HG03442 (cell line): ENCODE measurements at regions not wholly inside any gene's neighbourhood (a gene's known extent, or its start where the extent isn't known, plus 50 kb on each side); places are given as distances from the start of the nearest gene placed in this dataset.
"Not testable (repeated sequence)": the region's sequence is repeated elsewhere in the genome, so short reads cannot be mapped to it uniquely, and the experiment has no call there.

Experiments used
- ATAC-seq: cut with Tn5 transposase; IDR thresholded peaks from one replicate; pipeline ENCODE4 v1.9.1; 2021; ENCODE audit warnings: mild to moderate bottlenecking, moderate library complexity; ENCODE audit not compliant: unreplicated experiment

DNA sequence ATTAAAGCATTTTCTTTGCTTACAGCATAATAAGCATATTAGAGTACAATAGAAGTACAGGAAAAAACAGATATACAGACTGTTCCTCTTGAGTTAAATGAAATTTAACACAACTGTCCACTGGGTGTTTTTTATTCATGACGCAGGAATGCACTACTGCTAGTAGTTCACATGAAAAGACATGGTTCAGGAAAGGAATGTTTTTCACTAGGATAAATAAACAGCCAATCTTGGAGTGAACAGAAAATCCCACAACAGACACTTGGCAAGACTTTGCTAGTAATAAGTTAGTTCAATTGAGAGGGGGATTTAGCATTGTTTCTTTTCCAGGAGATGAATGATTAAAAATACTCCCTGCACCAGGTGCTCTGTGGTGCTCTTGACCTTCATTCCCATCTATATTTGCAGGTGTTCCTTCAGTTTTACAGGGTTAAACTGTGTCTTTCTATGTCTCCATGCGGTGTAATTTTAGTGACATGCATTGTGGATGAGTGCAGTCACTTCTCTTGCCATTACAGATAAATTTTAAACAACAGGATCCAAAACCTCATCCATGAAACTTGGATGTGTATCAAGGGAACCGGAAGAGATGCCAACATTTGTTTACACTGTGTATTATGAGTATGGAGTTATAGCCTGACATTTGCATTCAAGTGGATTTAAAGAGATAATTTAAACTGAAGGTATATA lies 796.6 kb downstream of the DSC3 start:
- ATAC-seq: no peak

DNA sequence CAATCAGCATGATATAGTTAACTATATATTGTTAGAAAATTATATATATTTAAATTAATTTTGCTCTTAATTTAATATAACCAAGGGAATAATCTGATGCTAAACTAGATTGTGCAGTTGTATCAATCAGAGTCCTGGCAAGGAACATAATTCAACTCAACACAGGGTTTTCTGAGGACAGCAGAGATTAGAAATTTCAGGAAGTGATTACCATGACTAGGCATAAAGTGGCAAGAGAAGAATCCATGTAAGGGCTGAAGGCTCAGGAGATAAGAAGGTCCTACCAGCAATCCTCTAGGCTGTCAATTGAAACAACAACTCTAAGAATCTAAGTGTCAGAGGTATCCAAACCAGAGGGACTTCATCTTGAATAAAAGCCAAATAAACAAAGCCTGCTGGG lies 807.8 kb downstream of the DSC3 start:
- ATAC-seq: no peak

DNA sequence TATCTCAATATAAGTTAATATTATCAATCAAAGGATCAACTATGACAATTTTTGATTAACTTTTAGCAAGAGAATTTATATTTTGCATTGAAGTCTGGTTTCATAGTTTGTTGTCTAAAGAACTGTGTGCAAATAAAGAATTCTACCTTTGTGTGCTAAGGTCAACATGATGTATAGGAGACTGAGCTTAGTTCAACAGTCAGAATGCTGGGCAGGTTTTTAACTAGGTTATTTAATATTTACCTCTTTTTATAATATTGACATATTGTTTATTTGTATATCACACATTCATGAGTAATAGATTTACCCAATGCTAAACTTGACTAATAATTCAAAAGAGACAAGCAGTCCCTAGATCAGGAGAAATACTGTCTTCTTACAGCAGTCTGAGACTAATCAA lies 831.4 kb downstream of the DSC3 start:
- ATAC-seq: no peak

DNA sequence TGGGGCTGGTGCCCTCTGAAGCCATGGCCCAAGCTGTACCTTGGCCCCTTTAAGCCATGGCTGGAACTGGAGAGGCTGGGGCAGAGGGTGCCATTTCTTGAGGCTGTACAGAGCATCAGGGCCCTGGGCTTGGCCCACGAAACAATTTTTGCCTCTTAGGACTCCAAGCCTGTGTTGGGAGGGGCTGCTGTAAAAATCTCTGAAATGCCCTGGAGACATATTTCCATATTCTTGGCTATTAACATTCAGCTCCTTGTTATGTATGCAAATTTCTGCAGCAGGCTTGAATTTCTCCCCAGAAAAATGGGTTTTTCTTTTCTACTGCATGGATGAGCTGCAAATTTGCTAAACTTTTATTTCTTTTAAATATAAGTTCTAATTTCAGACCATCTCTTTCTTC lies 834.0 kb downstream of the DSC3 start:
- no peak for ATAC-seq

DNA sequence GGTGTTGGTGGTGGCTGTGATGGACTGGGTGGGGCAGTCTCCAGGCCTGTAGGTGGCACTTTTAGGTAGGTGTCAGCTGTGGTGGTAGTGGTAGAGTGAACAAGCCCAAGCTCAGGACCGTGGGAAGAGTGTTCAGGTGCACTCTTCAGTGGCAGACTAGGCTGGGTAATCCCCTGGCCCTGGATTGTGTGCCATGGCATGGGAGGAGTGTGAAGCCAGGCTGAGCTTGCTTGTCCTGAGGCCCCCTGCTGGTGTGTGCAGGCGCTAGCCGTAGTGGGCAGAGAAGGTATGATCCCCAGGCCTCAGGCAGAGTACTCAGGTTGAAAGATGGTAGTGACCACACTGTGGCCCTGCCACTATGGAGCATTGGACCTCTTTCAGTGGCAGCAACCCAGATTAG lies 850.3 kb downstream of the DSC3 start:
- no peak for ATAC-seq

DNA sequence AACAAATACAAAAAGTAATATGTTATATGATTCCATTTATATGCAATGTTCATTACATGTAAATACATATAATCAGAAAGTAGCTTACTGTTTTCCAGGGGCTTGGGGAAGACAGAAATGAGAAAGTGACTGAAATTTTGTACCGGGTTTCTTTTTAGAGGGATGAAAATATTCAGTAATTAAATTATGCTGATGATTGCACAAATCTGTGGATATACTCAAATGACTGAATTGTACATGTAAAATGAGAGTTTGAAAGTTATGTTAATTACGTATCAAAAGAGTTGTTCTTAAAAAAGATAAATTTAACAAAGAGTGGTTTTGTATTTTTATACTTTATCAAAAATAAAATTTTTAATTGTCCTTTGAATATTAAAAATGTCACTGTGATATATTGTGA lies 856.3 kb downstream of the DSC3 start:
- ATAC-seq: no peak

DNA sequence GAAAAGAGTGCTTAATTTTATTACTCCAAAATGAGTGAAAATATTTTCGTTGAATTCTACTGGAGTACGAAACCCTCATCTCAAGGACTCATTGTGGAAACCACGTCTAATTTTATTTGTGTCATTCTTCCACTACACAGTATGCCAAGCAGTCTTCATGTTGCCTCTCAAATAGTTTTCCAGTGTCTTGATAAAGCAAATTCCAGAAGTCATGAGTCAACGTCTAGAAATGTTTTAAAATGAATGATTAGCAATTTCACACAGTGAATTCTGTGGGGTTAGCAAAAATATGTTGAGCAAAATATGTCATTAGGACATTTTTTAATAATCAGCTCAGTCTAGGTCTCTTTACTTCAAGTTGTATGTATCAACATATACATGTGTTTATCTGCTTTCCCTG lies 865.5 kb downstream of the DSC3 start:
- no peak for ATAC-seq

DNA sequence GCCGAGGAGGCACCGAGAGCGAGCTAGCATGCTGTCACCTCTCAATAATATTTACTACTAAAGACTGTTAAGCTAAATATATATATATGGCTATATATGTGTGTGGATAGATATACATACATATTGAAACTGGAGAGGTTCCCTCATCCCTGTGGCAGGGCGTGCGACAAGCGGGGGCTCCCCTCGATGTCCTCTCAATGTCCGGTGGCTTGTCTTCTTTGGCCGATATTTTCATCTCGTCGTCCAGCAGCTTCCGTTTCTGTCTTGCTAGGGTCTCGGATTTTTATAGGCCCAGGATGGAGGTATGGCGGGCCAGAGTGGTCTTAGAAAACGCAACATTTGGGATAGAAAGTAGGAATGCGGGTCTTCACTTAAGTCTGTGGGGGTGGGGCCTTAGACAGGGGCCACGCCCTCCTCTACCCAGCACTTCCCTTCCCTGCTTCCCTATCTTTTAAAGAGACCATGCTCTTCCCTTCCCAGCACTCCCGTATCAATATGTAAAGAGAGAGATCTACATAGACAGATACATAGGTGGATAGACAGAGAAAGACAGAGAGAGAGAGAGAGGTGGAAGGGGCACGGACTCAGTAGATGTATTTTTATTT lies 866.8 kb downstream of the DSC3 start:
- no peak for ATAC-seq

DNA sequence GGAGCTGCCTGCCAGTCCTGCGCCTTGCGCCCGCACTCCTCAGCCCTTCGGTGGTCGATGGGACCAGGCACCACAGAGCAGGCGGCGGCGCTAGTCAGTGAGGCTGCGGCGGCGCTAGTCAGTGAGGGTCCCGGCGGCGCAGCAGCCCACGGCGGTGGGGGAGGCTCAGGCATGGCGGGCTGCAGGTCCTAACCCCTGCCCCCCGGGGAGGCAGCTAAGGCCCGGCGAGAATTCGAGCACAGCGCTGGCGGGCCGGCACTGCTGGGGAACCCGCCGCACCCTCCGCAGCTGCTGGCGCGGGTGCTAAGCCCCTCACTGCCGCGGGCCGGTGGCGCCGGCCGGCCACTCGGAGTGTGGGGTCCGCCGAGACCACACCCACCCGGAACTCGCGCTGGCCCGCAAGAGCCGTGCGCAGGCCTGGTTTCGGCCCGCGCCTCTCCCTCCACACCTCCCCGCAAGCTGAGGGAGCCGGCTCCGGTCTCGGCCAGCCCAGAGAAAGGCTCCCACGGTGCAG lies 867.4 kb downstream of the DSC3 start:
- no peak for ATAC-seq

DNA sequence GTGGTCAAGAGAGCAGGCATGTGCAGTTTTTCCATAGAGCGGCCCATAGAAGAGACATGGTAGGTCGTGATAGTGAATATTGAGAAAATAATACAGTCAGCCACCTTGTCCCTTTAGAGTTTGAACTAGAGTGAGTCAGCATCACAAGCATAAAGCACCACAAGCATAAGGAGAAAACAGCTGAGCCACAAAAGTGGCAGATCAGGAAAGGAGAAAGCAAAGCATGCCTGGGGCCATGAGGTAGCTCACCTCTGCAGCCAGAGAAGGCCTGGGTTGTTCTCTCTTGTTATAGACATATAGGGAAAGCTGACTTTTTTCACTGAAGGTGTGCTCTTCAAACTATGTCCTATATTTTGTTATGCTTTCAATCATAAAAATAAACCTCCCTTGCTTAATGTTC lies 879.0 kb downstream of the DSC3 start:
- no peak for ATAC-seq

DNA sequence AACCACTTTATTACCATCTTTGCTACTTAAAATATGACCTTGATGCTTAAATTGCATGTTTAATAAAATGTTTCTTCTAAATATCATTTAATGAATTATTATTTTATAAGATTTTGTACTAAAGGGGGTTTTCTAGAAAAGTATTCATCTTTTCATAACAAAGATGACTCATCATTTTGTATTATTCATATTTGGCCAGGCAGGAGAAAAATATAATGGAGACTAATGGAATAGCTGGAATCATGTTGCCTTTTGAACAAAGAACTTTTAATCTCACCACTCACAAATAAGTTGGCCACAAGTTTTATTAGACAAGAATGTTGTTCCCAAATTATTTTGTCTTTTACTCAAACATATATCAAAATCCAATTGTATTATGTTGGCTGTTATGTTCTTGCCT lies 882.4 kb downstream of the DSC3 start:
- ATAC-seq: no peak

DNA sequence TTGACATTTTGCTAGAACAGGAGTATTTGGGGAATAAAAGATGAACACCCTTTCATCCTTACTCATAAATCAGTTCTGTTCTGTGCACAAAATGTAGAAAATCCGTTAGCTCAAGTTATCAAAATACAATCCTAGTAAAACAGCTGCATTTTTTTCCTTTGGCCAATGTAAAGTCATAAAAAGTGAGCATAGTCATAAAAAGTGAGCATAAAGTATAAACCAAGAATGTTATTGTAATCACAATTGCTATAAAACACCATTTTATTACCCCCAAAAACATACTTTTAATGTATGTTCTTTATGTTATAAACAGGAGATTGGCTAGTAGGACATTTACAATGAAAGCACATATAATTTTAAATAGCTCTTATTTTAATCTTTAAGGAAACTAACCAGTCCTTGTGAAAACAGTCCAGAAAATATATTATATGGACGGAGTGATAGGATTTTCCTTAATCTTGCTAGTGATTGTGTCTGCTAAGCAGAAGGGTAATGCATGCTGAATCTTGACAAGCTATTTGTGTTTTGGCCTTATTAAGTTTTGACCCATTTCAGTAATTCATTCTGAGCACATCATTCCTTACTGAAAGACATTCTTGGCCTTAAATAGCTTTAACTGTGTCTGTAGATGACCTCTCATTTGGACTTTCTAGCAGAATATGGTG lies 891.8 kb downstream of the DSC3 start:
- ATAC-seq: no peak

DNA sequence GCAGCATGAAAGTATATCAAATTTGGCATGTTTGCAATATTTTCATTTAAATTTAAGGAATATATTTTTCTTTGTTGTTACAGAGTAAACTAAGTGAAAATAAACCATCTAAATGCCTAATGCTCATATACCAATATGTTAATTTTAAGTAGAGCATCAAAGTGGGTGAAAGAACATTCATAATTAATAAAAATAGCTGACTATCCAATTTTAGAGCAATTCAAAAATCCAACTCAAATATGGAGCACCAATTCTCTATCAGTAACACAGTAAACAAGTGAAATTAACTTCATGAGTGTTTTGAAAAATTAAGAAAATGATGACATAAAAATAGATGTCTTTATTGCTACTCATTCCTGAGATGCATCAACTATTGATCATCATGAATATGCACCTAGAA lies 893.0 kb downstream of the DSC3 start:
- ATAC-seq: no peak

DNA sequence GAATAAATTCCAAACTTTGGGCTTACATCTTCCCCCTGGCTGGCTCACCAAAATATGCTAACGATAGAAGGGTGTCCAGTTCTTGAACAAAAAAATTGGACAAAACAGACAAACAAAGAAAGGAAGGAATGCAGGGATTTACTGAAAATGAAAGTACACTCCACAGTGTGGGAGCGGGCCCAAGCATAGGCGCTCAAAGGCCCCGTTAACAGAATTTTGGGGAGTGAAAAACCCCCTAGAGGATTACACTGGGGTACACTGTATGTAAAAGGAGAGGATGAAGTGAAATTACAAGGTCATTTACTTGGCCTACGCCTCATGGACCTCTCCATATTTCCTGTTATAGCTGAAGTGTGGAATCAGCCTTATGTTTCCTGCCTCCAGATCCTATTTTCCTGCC lies 899.7 kb downstream of the DSC3 start:
- ATAC-seq: no peak

DNA sequence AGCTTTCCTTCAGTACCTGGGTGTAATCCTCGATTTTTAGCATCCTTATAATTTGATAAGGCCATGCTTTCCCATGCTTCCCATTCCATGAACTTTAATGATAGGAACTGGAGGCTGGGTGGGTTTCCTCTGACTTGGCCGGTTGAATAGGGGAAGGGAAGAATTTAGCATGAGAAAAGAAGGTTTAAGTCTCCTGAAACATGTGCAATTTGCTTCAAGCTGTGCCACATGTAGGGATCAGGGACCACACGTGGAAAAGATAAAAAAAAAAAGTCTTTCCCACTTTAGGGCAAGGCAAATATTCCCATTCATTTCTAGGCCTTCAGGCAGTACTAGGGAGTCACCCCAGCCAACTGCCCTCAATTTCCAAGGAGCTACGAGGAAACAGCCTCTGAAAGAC lies 900.3 kb downstream of the DSC3 start:
- no peak for ATAC-seq

DNA sequence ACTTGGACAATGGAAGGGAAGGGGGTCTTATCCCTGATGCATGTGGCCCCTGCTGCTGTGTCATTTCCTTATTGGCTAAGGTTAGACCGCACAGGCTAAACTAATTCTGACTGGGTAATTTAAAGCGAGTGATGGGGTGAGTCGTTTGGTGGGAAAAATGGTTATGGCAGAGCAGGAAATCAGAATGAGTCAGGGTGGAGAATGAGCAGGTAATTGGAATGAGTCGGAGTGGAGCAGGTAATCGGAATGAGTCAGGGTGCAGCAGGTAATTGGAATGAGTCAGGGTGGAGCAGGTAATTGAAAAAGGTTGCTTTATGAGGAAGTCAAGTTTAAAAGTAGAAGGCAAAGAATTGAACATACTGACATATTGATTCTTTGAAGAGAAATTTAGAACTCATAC lies 901.0 kb downstream of the DSC3 start:
- ATAC-seq: not testable (repeated sequence)

DNA sequence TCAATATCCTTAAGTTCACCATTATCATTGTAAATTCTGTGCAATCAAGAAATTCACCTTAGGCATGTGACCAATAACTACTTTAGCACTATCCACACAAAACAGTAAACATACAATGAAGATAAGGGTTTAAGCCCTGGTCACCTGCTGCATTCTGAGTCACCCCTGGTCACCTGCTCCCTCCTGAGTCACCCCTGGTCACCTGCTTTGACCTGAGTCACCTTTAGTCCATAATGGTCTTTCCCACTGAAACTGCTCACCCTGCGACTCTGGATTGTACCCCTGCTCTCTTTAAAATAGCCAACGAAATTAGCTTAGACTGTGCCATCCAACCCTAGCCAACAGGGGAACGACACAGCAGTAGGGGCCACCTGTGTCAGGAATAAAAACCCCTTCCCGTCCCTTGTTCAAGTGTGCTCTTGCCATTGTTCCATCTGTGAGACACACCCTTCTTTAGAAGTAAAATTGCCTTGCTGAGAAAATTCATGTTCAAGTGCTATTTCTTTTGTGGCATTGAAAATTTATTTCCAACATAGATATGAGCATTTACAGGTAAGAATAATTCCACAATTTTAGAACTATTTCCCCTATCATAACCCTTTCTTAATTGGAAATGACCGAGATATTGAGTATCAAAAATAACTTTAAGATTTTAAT lies 902.8 kb downstream of the DSC3 start:
- no peak for ATAC-seq

DNA sequence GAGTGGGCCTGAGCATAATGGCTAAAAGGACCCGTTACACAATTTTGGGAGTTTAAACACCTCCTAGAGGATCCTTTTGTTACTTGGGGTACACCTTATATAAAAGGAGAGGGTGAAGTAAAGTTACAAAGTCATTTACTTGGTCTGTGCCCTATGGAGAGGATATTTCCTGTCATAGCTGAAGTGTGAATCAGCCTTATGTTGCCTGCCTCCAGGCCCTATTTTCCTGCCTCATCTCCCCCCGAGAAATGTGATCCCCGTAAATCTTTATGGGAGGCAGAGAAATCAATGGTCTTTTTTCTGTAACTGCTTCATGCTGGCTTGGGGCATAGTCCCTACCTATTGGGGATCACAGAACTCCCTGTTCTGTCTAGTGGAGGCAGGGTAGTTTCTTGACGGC lies 906.6 kb downstream of the DSC3 start:
- no peak for ATAC-seq

DNA sequence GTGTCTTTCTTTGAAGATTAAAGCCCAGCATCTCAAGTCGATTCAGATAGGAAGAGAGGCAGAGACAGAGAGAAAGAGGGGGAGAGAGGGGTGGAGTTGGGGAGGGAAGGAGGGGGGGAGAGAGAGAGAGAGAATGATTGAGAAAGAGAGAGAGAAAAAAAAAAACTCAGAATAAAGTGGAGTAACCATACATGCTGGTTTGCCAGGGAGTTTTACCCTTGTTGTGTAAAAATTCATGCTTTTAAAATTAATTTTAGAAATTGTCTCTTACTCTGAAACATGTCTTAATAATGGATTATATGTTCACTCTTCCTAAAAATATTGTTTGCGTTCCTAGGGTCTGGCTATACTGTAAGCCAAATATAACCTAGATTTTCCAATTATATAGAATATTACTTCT lies 908.5 kb downstream of the DSC3 start:
- ATAC-seq: no peak

DNA sequence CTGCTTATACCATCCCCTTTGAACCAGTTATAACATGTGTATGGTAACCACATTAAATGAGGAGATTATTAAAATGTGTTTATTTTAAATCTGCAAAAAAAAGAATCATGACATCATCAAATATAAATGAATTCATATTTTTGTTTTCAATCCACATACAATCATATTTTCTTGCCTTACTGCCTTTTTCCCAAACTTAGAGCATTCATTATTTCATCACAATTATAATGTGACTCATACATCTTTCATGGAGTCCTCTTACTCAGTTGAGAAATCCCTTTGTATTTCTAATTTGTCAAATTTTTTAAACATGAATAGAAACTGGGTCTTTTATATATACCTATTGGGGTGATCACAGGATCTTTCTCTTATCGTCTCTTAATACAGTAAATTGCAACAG lies 909.6 kb downstream of the DSC3 start:
- no peak for ATAC-seq

DNA sequence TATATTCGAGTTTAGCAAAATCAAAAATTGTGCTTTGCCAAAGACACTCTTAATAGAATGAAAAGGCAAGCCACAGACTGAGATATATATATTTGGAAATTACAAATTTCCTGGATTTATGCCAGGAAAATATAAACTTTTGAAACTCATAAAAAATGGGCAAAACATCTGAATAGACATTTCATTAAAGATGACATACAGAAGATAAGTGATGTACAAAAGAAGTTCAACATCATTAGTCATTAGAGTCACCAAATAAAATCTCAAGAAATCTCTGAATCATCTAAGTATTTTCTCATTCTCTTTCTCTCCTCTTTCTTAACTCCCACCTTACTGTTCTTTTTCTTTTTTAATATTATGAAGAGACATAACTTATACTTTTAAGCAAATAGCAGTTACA lies 921.1 kb downstream of the DSC3 start:
- ATAC-seq: no peak

DNA sequence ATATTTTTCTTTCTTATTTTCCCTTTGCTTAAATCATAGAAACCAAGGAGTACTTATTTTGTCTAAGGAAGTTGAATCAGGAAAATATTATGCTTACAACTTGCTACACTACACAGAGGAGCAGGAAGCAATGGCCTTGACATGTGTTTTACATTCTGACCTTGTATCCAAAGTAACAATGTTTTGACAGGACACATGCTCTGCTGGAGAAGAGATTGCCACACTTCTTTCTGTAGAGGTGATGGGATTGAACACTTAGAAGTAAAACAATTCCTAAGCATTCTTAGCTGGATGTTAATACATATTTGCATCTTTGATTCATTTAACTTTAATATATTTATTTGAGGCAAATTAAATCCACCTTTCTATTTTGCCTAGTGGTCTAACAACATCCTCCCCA lies 929.1 kb downstream of the DSC3 start:
- no peak for ATAC-seq
